Esophagus muscularis mucosa (tissue), 4 donors: ENCODE measurements at regions not wholly inside any gene's neighbourhood (a gene's known extent, or its start where the extent isn't known, plus 50 kb on each side); places are given as distances from the start of the nearest gene placed in this dataset.
A peak's percentile ranks its signal among the peaks of the same experiment; 100 is the strongest.

ENCODE experiments used
- DNase-seq: peaks from one replicate; pipeline ENCODE4 v3.0.0-alpha.2; 2017; ENCODE audit errors: extremely low spot score
- H3K27ac ChIP-seq, 4 donors: fragments of 200-600 bp; sonication (generic); replicated peaks in 1 of 4; 1 replicate in 3 of 4; 2 replicates in 1 of 4; pipeline ENCODE4 v1.5.1; 2016 to 2019; ENCODE audit warnings: mild to moderate bottlenecking in 1 of 4
- H3K27me3 ChIP-seq, 4 donors: fragments of 200-600 bp; sonication (generic); one replicate each; pipeline versions ENCODE4 v1.5.1 to v1.6.0; 2016 to 2019
- H3K36me3 ChIP-seq, 4 donors: fragments of 200-600 bp; sonication (generic); one replicate each; pipeline ENCODE4 v1.5.1; 2016 to 2019
- H3K4me1 ChIP-seq, 4 donors: fragments of 200-600 bp; sonication (generic); one replicate each; pipeline ENCODE4 v1.5.1; 2016 to 2019
- H3K4me3 ChIP-seq, 4 donors: fragments of 200-600 bp; sonication (generic); 1 replicate in 2 of 4; 2 replicates in 2 of 4; pipeline ENCODE4 v1.5.1; 2016 to 2019; ENCODE audit warnings: mild to moderate bottlenecking in 4 of 4, moderate library complexity in 1 of 4
- H3K9me3 ChIP-seq, 4 donors: fragments of 200-600 bp; sonication (generic); 1 replicate in 3 of 4; 2 replicates in 1 of 4; pipeline ENCODE4 v1.5.1; 2016 to 2019
- CTCF ChIP-seq, 3 experiments: fragments of 200-600 bp in 2 of 3; fragments of 450-650 bp in 1 of 3; sonication (generic) in 2 of 3; IDR thresholded peaks; one replicate each; pipeline ENCODE4 v1.5.1; 2017 to 2019; ENCODE audit warnings: antibody characterized with exemption in 3 of 3, mild to moderate bottlenecking in 2 of 3, moderate library complexity in 1 of 3
- EP300 ChIP-seq: sonication (generic); formaldehyde crosslinking; IDR thresholded peaks from one replicate; pipeline ENCODE4 v1.6.1; 2017; ENCODE audit warnings: antibody characterized with exemption
- POLR2A ChIP-seq: fragments of 450-650 bp; IDR thresholded peaks from one replicate; pipeline ENCODE4 v1.6.1; 2017; ENCODE audit warnings: antibody characterized with exemption, moderate library complexity, mild to moderate bottlenecking, low read depth
- POLR2AphosphoS5 ChIP-seq, 2 donors: sonication (generic); formaldehyde crosslinking; IDR thresholded peaks; one replicate each; pipeline ENCODE4 v1.6.1; 2017; ENCODE audit warnings: antibody characterized with exemption in 2 of 2
- WGBS: methylation state at CpG from one replicate; pipeline ENCODE4 v1.1.5; 2018; 5-methylcytosine and 5-hydroxymethylcytosine counted together
- intact Hi-C: fragments of 100-400 bp; cut with DNase I; formaldehyde crosslinking; loops from one replicate; pipeline ENCODE4 v1.15.1; 2023

GRCh38 chr12:73072214-73072613 lies 800.0 kb downstream of the TRHDE start:
- H3K4me1 ChIP-seq = no peaks in the 10 kb centered on the region
- TF ChIP-seq EP300 = no peak
- no peak for TF ChIP-seq POLR2AphosphoS5 (IDR thresholded peaks at IDR 0.05)
- TF ChIP-seq CTCF (IDR thresholded peaks at IDR 0.05) = no peak
- no peak for TF ChIP-seq POLR2A
- H3K4me3 ChIP-seq = no peak overlapping the region
- no peak overlapping the region for H3K27ac ChIP-seq
- DNase-seq = peak; percentile 70
- H3K27me3 ChIP-seq = no peaks in the 10 kb centered on the region
- no peaks in the 10 kb centered on the region for H3K36me3 ChIP-seq
- peaks cover 0 to 5% (median 2%) of the 10 kb centered on the region in 4 donors for H3K9me3 ChIP-seq
- 64% methylated on average over 3 of the region's 4 CpGs for WGBS
- intact Hi-C loops = no loop called here

- H3K4me1 ChIP-seq = no peaks in the 10 kb centered on the region
- intact Hi-C loops = no loop called here
- H3K4me3 ChIP-seq = no peak overlapping the region
- peaks cover 0 to 3% (median 0%) of the 10 kb centered on the region in 4 donors for H3K9me3 ChIP-seq
- no peaks in the 10 kb centered on the region for H3K27me3 ChIP-seq
- no peak overlapping the region for H3K27ac ChIP-seq
- DNase-seq = no peak
- 84% methylated on average over 2 of the region's 2 CpGs for WGBS
- TF ChIP-seq CTCF (IDR thresholded peaks at IDR 0.05) = no peak
- no peak for TF ChIP-seq POLR2AphosphoS5 (IDR thresholded peaks at IDR 0.05)
- TF ChIP-seq EP300 = no peak
- TF ChIP-seq POLR2A = no peak
- H3K36me3 ChIP-seq = no peaks in the 10 kb centered on the region
Measured at GRCh38 chr12:73076760-73077159, 804.6 kb downstream of the TRHDE start.

- Histone ChIP-seq H3K9me3 (no peaks in the 10 kb centered on the region), H3K27me3 (no peaks in the 10 kb centered on the region), H3K36me3 (no peaks in the 10 kb centered on the region), H3K27ac (no peak overlapping the region), H3K4me1 (no peaks in the 10 kb centered on the region), H3K4me3 (no peak overlapping the region)
- no peak for TF ChIP-seq POLR2AphosphoS5 (IDR thresholded peaks at IDR 0.05)
- no peak for TF ChIP-seq POLR2A
- TF ChIP-seq EP300 = no peak
- TF ChIP-seq CTCF (IDR thresholded peaks at IDR 0.05) = no peak
- intact Hi-C loops = no loop called here
- DNase-seq = no peak
- 62% methylated on average over 1 of the region's 1 CpG for WGBS
Measured at GRCh38 chr12:73083736-73084135, 811.6 kb downstream of the TRHDE start.

- Histone ChIP-seq H3K4me1 (no peaks in the 10 kb centered on the region), H3K27me3 (no peaks in the 10 kb centered on the region), H3K27ac (no peak overlapping the region), H3K36me3 (no peaks in the 10 kb centered on the region), H3K9me3 (no peaks in the 10 kb centered on the region), H3K4me3 (no peak overlapping the region)
- intact Hi-C loops = no loop called here
- TF ChIP-seq POLR2AphosphoS5 (IDR thresholded peaks at IDR 0.05) = no peak
- no peak for TF ChIP-seq EP300
- TF ChIP-seq POLR2A = no peak
- TF ChIP-seq CTCF (IDR thresholded peaks at IDR 0.05) = no peak
- no peak for DNase-seq
- 79% methylated on average over 2 of the region's 2 CpGs for WGBS
Measured at GRCh38 chr12:73106296-73106695, 834.1 kb downstream of the TRHDE start.

- no peaks in the 10 kb centered on the region for H3K36me3 ChIP-seq
- no peaks in the 10 kb centered on the region for H3K27me3 ChIP-seq
- no peak overlapping the region for H3K27ac ChIP-seq
- intact Hi-C loops = no loop called here
- H3K4me1 ChIP-seq = no peaks in the 10 kb centered on the region
- TF ChIP-seq POLR2AphosphoS5 (IDR thresholded peaks at IDR 0.05) = no peak
- no peak for TF ChIP-seq CTCF (IDR thresholded peaks at IDR 0.05)
- TF ChIP-seq EP300 = no peak
- TF ChIP-seq POLR2A = no peak
- 78% methylated on average over 1 of the region's 1 CpG for WGBS
- no peak for DNase-seq
- no peaks in the 10 kb centered on the region for H3K9me3 ChIP-seq
- no peak overlapping the region for H3K4me3 ChIP-seq
Measured at GRCh38 chr12:73106896-73107295, 834.7 kb downstream of the TRHDE start.
